GM19351 (cell line): ENCODE measurements at regions not wholly inside any gene's neighbourhood (a gene's known extent, or its start where the extent isn't known, plus 50 kb on each side); places are given as distances from the start of the nearest gene placed in this dataset.

Experiments
- ATAC-seq: cut with Tn5 transposase; IDR thresholded peaks from one replicate; pipeline ENCODE4 v1.9.1; 2021; ENCODE audit warnings: mild to moderate bottlenecking, moderate library complexity; ENCODE audit not compliant: unreplicated experiment

DNA sequence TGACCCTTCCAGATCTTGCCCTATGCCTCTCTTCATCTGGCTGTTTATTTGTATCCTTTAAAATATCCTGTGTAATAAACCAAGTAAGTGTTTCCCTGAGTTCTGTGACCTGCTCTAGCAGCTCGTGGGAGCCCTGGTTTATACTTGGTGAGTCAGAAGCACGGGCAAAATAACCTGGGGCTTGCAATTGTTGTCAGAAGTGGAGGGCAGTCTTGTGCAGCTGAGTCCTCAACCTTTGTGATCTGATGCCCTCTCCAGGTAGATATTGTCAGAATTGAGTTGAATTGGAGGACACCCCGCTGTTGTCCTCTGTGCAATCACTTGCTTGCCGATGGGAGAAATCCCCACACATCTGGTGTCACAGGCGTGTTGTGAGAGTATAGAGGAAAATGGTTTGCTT is 62.5 kb upstream of the PRICKLE1 start:
- no peak for ATAC-seq

DNA sequence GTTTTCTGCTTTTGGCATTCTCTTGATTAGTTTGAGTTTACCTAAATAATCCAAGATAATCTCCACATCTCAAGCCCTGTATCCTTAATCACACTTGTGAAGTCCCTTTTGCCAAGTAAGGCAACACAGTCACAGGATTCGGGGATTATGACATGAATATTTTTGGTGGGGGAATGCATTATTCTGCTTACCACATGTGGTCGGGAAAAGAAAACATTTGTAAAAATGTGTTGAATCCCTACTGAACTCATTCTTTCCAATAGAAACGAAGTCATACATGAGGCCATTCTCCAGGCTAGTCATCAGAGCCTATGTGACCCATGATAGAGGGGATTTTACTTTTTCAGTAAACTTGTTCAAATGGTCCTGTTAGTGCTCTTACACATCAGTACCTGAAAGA is 58.5 kb upstream of the PRICKLE1 start:
- ATAC-seq: no peak

DNA sequence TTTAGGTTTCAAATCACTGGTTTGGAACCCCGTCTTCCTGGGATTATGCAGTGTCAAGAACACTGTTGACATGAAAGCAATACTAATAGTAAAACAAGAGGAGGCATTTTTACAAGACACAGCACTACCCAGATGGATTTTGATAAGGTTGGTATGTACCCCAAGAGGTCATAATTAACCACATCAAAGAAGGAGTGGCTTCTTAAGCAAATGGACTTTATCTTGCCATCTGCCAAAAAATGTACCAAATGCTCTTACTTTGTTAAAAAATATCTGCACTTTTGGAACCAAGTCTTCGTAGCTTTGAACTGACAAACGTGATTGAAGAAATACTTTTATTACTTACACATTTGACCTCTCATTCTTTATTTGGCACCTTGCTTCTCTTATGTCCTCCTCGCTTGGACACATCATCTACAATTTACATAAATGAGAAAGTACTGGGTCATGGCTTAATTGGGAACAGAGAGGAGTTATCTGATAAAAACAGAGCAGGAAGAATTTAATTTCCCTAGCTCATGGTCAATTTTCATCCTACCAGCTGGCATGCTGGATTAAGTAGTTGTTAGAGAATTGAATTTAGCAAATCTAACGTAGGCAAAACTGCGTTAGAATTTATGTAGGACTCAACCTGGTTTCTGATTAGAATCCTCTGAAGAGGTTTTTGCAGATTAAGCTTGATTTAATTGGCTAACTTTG is 54.5 kb upstream of the PRICKLE1 start:
- ATAC-seq: no peak

DNA sequence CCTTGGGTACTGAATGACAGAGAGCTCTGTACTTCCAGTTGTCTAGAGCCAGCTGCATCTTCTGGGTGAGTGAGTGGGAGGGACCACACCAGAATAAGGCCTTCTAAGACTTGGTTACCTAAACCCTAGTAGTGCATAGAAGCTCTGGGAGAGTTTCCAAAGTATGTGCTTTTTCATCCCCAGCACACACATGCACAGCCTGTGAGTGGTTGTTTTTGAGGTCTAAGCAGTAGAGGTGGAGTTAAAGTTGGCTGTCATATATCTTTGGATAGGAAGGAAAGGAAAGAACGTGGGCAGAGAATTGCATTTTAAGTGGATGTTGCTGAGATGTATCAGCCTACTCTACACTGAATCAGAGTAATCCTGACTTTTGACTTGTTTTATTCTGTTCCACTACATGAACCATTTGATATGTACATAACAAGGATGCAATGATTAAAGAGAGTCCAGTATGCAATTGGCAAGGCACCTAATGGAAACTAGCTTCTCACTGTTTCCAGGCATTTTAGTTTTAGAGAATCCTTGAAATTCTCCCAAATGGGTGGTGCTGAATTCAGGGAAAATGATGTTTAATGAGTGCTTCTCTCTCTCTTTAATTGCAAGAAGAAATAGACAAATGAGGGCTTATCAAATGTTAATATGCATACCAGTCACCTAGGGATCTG is 51.8 kb upstream of the PRICKLE1 start:
- ATAC-seq: no peak

DNA sequence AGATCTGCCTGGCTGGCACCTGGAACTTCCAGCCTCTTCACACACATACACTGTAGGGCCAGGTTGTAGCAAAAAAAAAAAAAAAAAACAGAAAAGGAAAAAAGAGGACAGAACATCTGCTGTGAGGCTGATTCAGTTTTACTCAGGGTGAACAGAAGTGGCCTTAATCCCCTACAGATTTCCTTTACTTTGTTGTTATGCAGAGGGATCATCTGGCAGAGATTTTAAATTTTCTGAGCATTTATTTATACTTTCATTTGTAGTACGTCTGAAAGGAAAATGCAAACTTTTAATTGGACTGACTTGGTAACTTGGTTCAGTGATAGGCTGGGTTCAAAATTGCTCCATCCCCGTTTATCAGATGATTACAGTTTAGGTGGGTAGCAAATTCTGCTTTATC is 50.8 kb upstream of the PRICKLE1 start:
- ATAC-seq: no peak

DNA sequence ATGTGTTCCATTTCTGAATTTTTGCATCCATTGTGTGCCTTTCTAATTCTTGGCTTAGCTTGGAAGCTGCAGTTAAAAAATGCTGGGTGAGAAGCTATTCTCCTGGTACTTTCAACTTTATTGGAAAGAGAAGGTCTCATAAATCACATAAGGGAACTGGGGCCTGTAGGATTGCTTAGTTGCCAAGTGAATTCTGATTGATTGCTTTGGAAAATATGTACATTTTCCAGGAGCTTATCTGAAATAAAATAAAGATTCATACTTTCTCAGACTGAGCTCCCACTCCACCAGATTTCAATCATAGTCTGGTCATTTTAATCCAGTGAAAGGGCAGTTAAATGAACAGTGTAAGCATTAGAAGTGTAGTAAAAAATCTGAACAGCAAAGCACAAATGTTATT is 50.0 kb upstream of the PRICKLE1 start:
- ATAC-seq: no peak
